ENCODE measurements at regions not wholly inside any gene's neighbourhood (a gene's known extent, or its start where the extent isn't known, plus 50 kb on each side); places are given as distances from the start of the nearest gene placed in this dataset.

GRCh38 chr15:66885281-66885915 lies 180.0 kb upstream of the SMAD3 start:
- no peak for TF ChIP-seq CTCF (IDR thresholded peaks at IDR 0.05; ENCODE audit: low read length)
- TF ChIP-seq EZH2 (optimal IDR thresholded peaks at IDR 0.05; ENCODE audit: low read depth, low read length): no peak
- no peak for TF ChIP-seq EZH2phosphoT487 (IDR thresholded peaks at IDR 0.05; ENCODE audit: low read length)

Measured in MM.1S (cell line).